SH-SY5Y (cell line): ENCODE measurements at regions not wholly inside any gene's neighbourhood (a gene's known extent, or its start where the extent isn't known, plus 50 kb on each side); places are given as distances from the start of the nearest gene placed in this dataset.

ENCODE experiments used
- GATA2 ChIP-seq: IDR thresholded peaks from 2 replicates; pipeline ENCODE4 v1.6.1; 2011; ENCODE audit warnings: mild to moderate bottlenecking, low read depth, low read length
- GATA3 ChIP-seq: IDR thresholded peaks from 2 replicates; pipeline ENCODE4 v1.6.1; 2011; ENCODE audit warnings: low read depth, mild to moderate bottlenecking, low read length, moderate library complexity

DNA sequence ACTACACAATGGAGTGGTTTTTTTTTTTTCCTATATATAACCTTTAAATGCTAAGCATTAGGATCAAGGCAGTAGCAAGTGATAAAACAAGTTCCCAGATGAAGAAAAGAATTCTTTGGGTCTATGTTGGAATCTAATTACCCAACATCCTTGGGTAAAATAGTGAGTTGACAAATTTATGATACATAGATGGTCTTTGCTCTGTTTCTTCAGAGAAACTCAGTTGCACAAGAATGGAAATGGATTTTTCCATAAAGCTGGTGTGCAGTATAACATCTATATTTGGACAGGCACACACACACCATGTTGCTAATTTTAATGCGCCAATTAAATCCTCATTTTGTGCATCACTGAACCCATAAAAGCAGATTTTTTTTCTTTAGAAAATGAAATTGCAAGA lies 137.0 kb upstream of the MED14 start:
- TF ChIP-seq GATA2 (no peak), GATA3 (no peak)
